Mesendoderm (in vitro differentiated cells): ENCODE measurements at regions not wholly inside any gene's neighbourhood (a gene's known extent, or its start where the extent isn't known, plus 50 kb on each side); places are given as distances from the start of the nearest gene placed in this dataset.
"Not testable (repeated sequence)": the region's sequence is repeated elsewhere in the genome, so short reads cannot be mapped to it uniquely, and the experiment has no call there.

Experiments
- DNase-seq: peaks from one replicate; pipeline ENCODE4 v3.0.0; 2013
- H2AK5ac ChIP-seq: 2 replicates; pipeline ENCODE4 v1.6.1; 2013; ENCODE audit warnings: low read length, inconsistent platforms
- H2BK120ac ChIP-seq: 2 replicates; pipeline ENCODE4 v1.6.1; 2013; ENCODE audit warnings: low read depth, mild to moderate bottlenecking, low read length, moderate library complexity, mixed read lengths
- H2BK15ac ChIP-seq: replicated peaks from 2 replicates; pipeline ENCODE4 v1.6.1; 2013; ENCODE audit warnings: low read depth, mild to moderate bottlenecking, moderate library complexity
- H2BK5ac ChIP-seq: 2 replicates; pipeline ENCODE4 v1.6.1; 2013; ENCODE audit warnings: low read length, inconsistent platforms
- H3K18ac ChIP-seq: 2 replicates; pipeline ENCODE4 v1.6.1; 2013; ENCODE audit warnings: mild to moderate bottlenecking, low read length, mixed read lengths
- H3K23ac ChIP-seq: one replicate; pipeline ENCODE4 v1.6.1; 2013; ENCODE audit warnings: low read length
- H3K27ac ChIP-seq: 2 replicates; pipeline ENCODE4 v1.5.1; 2013; ENCODE audit warnings: low read depth, mild to moderate bottlenecking, inconsistent platforms, low read length, moderate library complexity
- H3K27me3 ChIP-seq: 2 replicates; pipeline ENCODE4 v1.6.1; 2013; ENCODE audit warnings: low read length, control low read depth, mild to moderate bottlenecking, inconsistent platforms; ENCODE audit not compliant: insufficient read depth, poor library complexity
- H3K36me3 ChIP-seq: 2 replicates; pipeline ENCODE4 v1.6.1; 2013; ENCODE audit warnings: low read length, inconsistent platforms; ENCODE audit not compliant: control insufficient read depth, insufficient read depth
- H3K4ac ChIP-seq: one replicate; pipeline ENCODE4 v1.6.1; 2013; ENCODE audit warnings: low read depth, mild to moderate bottlenecking, low read length, moderate library complexity
- H3K4me1 ChIP-seq: 2 replicates; pipeline ENCODE4 v1.6.1; 2013; ENCODE audit warnings: low read depth, low read length, inconsistent platforms; ENCODE audit not compliant: control insufficient read depth
- H3K4me2 ChIP-seq: 2 replicates; pipeline ENCODE4 v1.6.1; 2013; ENCODE audit warnings: low read length
- H3K4me3 ChIP-seq: 2 replicates; pipeline ENCODE4 v1.5.1; 2013; ENCODE audit warnings: mild to moderate bottlenecking, low read length
- H3K56ac ChIP-seq: one replicate; pipeline ENCODE4 v1.6.1; 2013; ENCODE audit warnings: low read length
- H3K79me1 ChIP-seq: 2 replicates; pipeline ENCODE4 v1.6.1; 2013; ENCODE audit warnings: low read length, inconsistent platforms
- H3K79me2 ChIP-seq: 2 replicates; pipeline ENCODE4 v1.6.1; 2013; ENCODE audit warnings: mild to moderate bottlenecking, low read length; ENCODE audit not compliant: control insufficient read depth, insufficient read depth
- H3K9ac ChIP-seq: 2 replicates; pipeline ENCODE4 v1.6.1; 2013; ENCODE audit warnings: low read length, inconsistent platforms
- H4K5ac ChIP-seq: one replicate; pipeline ENCODE4 v1.6.1; 2013; ENCODE audit warnings: low read length
- H4K8ac ChIP-seq: one replicate; pipeline ENCODE4 v1.6.1; 2013; ENCODE audit warnings: low read depth, mild to moderate bottlenecking, control low read depth, low read length, moderate library complexity
- WGBS: extraction: QIAGEN DNeasy Blood & Tissue Kit; methylation state at CpG from one replicate; pipeline ENCODE4 v1.1.7; 2013; ENCODE audit warnings: low lambda C conversion rate, missing lambda C conversion rate; ENCODE audit not compliant: insufficient coverage; ENCODE audit errors: extremely low coverage; 5-methylcytosine and 5-hydroxymethylcytosine counted together

DNA sequence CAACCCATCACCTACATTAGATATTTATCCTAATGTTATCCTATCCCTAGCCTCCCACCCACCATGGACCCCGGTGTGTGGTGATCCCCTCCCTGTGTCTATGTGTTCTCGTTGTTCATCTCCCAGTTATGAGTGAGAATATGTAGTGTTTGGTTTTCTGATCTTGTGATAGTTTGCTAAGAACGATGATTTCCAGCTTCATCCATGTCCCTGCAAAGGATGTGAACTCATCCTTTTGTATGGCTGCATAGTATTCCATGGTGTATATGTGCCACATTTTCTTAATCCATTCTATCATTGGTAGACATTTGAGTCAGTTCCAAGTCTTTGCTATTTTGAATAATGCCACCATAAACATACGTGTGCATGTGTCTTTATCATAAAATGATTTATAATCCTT is 185.3 kb downstream of the TTC6 start:
- H3K79me2 ChIP-seq, DNase-seq, H3K18ac ChIP-seq, H3K23ac ChIP-seq, H3K79me1 ChIP-seq, H3K4me3 ChIP-seq, H3K4me1 ChIP-seq, H3K9ac ChIP-seq, H2BK15ac ChIP-seq, H2BK120ac ChIP-seq, H3K36me3 ChIP-seq, H4K5ac ChIP-seq, H3K56ac ChIP-seq, H3K27ac ChIP-seq, H4K8ac ChIP-seq, H3K27me3 ChIP-seq, H2AK5ac ChIP-seq, H3K4me2 ChIP-seq, H3K4ac ChIP-seq, H2BK5ac ChIP-seq: not testable (repeated sequence)
- no CpG with 5 or more reads among the region's 4 CpGs for WGBS

DNA sequence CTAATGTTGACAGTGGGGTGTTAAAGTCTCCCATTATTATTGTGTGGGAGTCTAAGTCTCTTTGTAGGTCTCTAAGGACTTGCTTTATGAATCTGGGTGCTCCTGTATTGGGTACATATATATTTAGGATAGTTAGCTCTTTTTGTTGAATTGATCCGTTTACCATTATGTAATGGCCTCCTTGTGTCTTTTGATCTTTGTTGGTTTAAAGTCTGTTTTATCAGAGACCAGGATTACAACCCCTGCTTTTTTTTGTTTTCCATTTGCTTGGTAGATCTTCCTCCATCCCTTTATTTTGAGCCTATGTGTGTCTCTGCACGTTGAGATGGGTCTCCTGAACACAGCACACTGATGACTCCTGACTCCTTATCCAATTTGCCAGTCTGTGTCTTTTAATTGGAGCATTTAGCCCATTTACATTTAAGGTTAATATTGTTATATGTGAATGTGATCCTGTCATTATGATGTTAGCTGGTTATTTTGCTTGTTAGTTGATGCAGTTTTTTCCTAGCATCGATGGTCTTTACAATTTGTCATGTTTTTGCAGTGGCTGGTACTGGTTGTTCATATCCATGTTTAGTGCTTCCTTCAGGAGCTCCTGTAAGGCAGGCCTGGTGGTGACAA is 188.9 kb downstream of the TTC6 start:
- DNase-seq, H3K56ac ChIP-seq: not testable (repeated sequence)

DNA sequence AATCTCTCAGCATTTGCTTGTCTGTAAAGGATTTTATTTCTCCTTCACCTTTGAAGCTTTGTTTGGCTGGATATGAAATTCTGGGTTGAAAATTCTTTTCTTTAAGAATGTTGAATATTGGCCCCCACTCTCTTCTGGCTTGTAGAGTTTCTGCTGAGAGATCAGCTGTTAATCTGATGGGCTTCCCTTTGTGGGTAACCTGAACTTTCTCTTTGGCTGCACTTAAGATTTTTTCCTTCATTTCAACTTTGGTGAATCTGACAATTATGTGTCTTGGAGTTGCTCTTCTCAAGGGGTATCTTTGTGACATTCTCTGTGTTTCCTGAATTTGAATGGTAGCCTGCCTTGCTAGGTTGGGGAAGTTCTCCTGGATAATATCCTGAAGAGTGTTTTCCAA is 189.4 kb downstream of the TTC6 start:
- not testable (repeated sequence) for H3K23ac ChIP-seq, H2AK5ac ChIP-seq, H3K4me1 ChIP-seq, H3K27ac ChIP-seq, H3K18ac ChIP-seq, H2BK5ac ChIP-seq, H2BK15ac ChIP-seq, H3K9ac ChIP-seq, DNase-seq, H3K79me2 ChIP-seq, H3K79me1 ChIP-seq, H3K4me3 ChIP-seq, H4K8ac ChIP-seq, H4K5ac ChIP-seq, H3K4me2 ChIP-seq, H3K36me3 ChIP-seq, H3K56ac ChIP-seq, H3K4ac ChIP-seq, H2BK120ac ChIP-seq, H3K27me3 ChIP-seq

More for the DNA sequence above, 188.9 kb downstream of the TTC6 start:
- H3K4me2 ChIP-seq, H3K9ac ChIP-seq, H2BK5ac ChIP-seq, H3K4me1 ChIP-seq, H2BK15ac ChIP-seq, H3K18ac ChIP-seq, H3K27ac ChIP-seq, H3K79me1 ChIP-seq, H2AK5ac ChIP-seq, H3K36me3 ChIP-seq, H3K23ac ChIP-seq, H3K4ac ChIP-seq, H3K27me3 ChIP-seq, H4K8ac ChIP-seq, H2BK120ac ChIP-seq, H3K4me3 ChIP-seq, H4K5ac ChIP-seq, H3K79me2 ChIP-seq: not testable (repeated sequence)
- no CpG with 5 or more reads among the region's 3 CpGs for whole genome bisulfite sequencing

DNA sequence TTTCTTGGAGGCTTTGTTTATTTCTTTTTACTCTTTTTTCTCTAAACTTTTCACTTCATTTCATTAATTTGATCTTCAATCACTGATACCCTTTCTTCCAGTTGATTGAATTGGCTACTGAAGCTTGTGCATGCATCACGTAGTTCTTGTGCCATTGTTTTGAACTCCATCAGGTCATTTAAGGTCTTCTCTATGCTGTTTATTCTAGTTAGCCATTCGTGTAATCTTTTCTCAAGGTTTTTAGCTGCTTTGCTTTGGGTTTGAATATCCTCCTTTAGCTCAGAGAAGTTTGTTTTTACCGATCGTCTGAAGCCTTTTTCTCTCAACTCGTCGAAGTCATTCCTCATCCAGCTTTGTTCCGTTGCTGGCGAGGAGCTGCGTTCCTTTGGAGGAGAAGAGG is 189.9 kb downstream of the TTC6 start:
- WGBS, result no CpG with 5 or more reads among the region's 9 CpGs
- H3K27me3 ChIP-seq, H3K36me3 ChIP-seq, H3K4me1 ChIP-seq, H2BK15ac ChIP-seq, H2BK5ac ChIP-seq, H3K56ac ChIP-seq, H3K9ac ChIP-seq, H4K5ac ChIP-seq, H3K4me3 ChIP-seq, DNase-seq, H3K4ac ChIP-seq, H3K27ac ChIP-seq, H3K79me1 ChIP-seq, H4K8ac ChIP-seq, H3K23ac ChIP-seq, H3K4me2 ChIP-seq, H2AK5ac ChIP-seq, H2BK120ac ChIP-seq, H3K79me2 ChIP-seq, H3K18ac ChIP-seq: not testable (repeated sequence)

DNA sequence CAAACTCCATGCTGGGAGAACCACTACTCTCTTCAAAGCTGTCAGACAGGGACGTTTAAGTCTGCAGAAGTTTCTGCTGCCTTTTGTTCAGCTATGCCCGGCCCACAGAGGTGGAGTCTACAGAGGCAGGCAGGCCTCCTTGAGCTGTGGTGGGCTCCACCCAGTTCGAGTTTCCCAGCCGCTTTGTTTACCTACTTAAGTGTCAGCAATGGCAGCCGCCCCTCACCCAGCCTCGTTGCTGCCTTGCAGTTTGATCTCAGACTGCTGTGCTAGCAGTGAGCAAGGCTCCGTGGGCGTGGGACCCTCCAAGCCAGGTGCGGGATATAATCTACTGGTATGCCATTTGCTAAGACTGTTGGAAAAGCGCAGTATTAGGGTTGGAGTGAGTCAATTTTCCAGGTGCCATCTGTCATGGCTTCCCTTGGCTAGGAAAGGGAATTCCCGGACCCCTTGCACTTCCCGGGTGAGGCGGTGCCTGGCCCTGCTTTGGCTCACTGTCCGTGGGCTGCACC is 190.7 kb downstream of the TTC6 start:
- not testable (repeated sequence) for H3K27ac ChIP-seq, H3K4me1 ChIP-seq, DNase-seq, H4K5ac ChIP-seq, H3K79me1 ChIP-seq, H3K9ac ChIP-seq, H3K23ac ChIP-seq, H3K36me3 ChIP-seq, H3K79me2 ChIP-seq, H2BK5ac ChIP-seq, H3K27me3 ChIP-seq, H4K8ac ChIP-seq, H3K4me2 ChIP-seq, H3K4me3 ChIP-seq, H2BK15ac ChIP-seq, H2BK120ac ChIP-seq, H3K4ac ChIP-seq, H3K56ac ChIP-seq, H2AK5ac ChIP-seq, H3K18ac ChIP-seq
- WGBS, result no CpG with 5 or more reads among the region's 14 CpGs

DNA sequence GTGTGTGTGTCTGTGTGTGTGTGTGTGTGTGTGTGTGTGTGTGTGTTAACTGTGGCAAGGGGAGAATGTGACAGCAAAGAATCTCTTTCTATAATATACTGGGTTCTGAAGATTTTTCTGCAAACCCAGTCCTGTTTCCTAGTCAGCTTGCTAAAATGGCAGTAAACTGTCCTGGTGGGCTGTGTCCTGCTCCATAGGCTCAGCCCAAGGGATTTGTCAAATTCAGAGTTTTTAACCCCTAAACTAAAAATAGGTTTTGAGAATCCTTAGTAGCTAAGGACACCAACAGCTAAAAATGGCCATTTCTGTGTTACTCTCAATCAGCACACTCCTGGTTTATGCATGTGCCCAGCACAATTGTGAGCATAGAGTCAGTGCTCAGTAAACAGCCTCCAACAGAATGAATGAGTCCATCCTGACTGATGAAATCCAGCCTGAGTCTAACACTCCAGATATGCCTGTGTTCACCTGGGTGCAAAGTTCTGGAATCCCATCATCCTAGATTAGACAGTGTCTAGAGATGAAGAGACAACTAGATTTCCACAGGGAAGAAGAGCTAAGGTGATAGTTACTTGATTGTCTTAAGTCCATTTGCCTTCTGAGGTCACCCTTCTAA is 192.6 kb downstream of the TTC6 start:
- Histone ChIP-seq H3K27me3 (no peaks in the 10 kb centered on the region), H3K79me2 (no peaks in the 10 kb centered on the region), H3K27ac (no peak overlapping the region), H3K23ac (no peak overlapping the region), H4K8ac (no peak overlapping the region), H4K5ac (no peak overlapping the region), H2AK5ac (no peak overlapping the region), H3K4ac (no peak overlapping the region), H3K18ac (no peak overlapping the region), H2BK15ac (no peak overlapping the region), H3K4me3 (no peak overlapping the region), H2BK120ac (no peak overlapping the region), H3K4me2 (no peak overlapping the region), H3K4me1 (no peaks in the 10 kb centered on the region), H2BK5ac (no peak overlapping the region), H3K56ac (no peak overlapping the region), H3K9ac (no peak overlapping the region), H3K79me1 (no peaks in the 10 kb centered on the region), H3K36me3 (no peaks in the 10 kb centered on the region)
- DNase-seq, result no peak
